ENCODE measurements at regions not wholly inside any gene's neighbourhood (a gene's known extent, or its start where the extent isn't known, plus 50 kb on each side); places are given as distances from the start of the nearest gene placed in this dataset.

- Histone ChIP-seq H3K23ac (ENCODE audit: low read depth, low read length) (no peak overlapping the region), H3K9me3 (ENCODE audit: control insufficient read depth, insufficient read depth, low read length) (peaks cover 15% of the 10 kb centered on the region), H2BK15ac (ENCODE audit: low read depth, low read length) (no peak overlapping the region), H2BK20ac (ENCODE audit: low read depth, low read length) (no peak overlapping the region), H3K4me2 (ENCODE audit: low read depth, low read length) (no peak overlapping the region), H3K4me1 (ENCODE audit: control insufficient read depth, insufficient read depth, low read length) (no peaks in the 10 kb centered on the region), H3K18ac (ENCODE audit: low read depth, low read length) (no peak overlapping the region), H4K8ac (ENCODE audit: low read depth in 2 of 2, low read length in 2 of 2) (no peak overlapping the region), H3K4ac (ENCODE audit: low read depth, low read length) (no peak overlapping the region), H3K56ac (ENCODE audit: extremely low read depth, insufficient read depth, low read length) (no peak overlapping the region), H3K27me3 (ENCODE audit: control insufficient read depth, insufficient read depth, low read length) (no peaks in the 10 kb centered on the region; the same call in 1 of the 2 replicates), H2AK9ac (replicated peaks; ENCODE audit: low read depth, low read length, poor library complexity) (no peak overlapping the region), H4K20me1 (ENCODE audit: insufficient read depth, low read length) (no peaks in the 10 kb centered on the region), H4K91ac (ENCODE audit: insufficient read depth, low read depth, low read length) (no peak overlapping the region), H3K36me3 (ENCODE audit: control insufficient read depth, insufficient read depth, low read length) (no peaks in the 10 kb centered on the region), H2AK5ac (ENCODE audit: low read depth, low read length) (no peak overlapping the region), H3K9ac (ENCODE audit: low read depth, low read length) (no peak overlapping the region), H2BK120ac (ENCODE audit: low read depth, low read length) (no peak overlapping the region), H2BK5ac (ENCODE audit: low read depth, low read length, poor library complexity, severe bottlenecking) (no peak overlapping the region), H4K5ac (ENCODE audit: low read depth, low read length) (no peak overlapping the region), H3K27ac (ENCODE audit: insufficient read depth, low read length) (no peak overlapping the region), H3K79me1 (ENCODE audit: low read depth in 1 of 2, low read length in 2 of 2) (no peaks in the 10 kb centered on the region), H2AFZ (replicated peaks; ENCODE audit: low read length, poor library complexity) (no peak overlapping the region), H3K4me3 (ENCODE audit: insufficient read depth, low read depth, low read length) (no peak overlapping the region), H3K9me1 (ENCODE audit: insufficient read depth, low read length) (no peaks in the 10 kb centered on the region), H3K14ac (replicated peaks; ENCODE audit: low read depth, low read length) (no peak overlapping the region)
- CTCF ChIA-PET: no interaction called here
- WGBS, 2 experiments (ENCODE audit: extremely low coverage in 2 of 2, insufficient read length in 1 of 2): no CpG with 5 or more reads among the region's 1 CpG
- intact Hi-C loops (cut with micrococcal nuclease): no loop called here
- dilution Hi-C loops (cut with HindIII; ENCODE audit: low sequenced_read_pairs, unreplicated experiment): no loop called here
- DNase-seq (no peak), ATAC-seq (ENCODE audit: low read depth) (no peak)
- POLR2A ChIA-PET (ENCODE audit: unreplicated experiment): no interaction called here
- TF ChIP-seq CTCF (conservative IDR thresholded peaks at IDR 0.05; ENCODE audit: low read depth, low read length): no peak
- no TSS peak for BruUV-seq (replicated peaks)
- in situ Hi-C loops (cut with MboI; ENCODE audit: low sequenced_read_pairs): no loop called here
These were observed 224.7 kb upstream of the NLRP1 start for GRCh38 chr17:5809056-5809455.
